ENCODE measurements at regions not wholly inside any gene's neighbourhood (a gene's known extent, or its start where the extent isn't known, plus 50 kb on each side); places are given as distances from the start of the nearest gene placed in this dataset.

DNA sequence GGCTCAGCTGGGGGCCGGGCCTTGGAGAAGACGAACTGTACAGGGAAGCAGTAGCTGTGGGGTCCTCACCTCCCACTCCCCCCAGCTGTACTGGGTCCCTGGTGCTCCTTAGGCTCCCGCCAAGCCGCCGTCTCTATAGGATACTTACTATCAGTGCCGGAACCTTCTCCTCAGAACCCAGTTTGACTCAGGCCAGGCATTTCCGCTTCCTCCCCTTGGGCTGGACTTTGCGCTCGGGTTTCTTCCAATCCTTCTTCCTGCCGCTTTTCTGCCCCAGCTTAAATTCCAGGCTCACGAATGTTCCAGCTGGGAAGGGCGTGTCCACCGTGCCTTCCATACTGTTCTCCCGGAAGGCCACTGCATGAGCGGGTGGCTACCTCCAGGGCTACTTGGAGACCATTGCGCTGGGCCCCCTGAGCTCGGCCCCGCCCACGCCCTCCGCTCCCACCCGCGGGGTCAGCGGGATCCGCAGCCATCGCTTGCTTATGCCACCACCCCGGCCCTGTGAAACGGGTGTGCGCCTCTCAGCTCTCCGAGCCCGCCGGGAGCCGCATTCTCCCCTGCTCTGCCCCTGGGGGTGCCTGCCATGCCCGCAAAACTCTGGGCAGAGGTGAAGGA is 1795.9 kb downstream of the TP53TG3F start:
- H3K27ac ChIP-seq (replicated peaks) = no peak overlapping the region
- intact Hi-C loops (cut with micrococcal nuclease) = no loop called here
- DNase-seq = no peak
- peaks cover 29% of the 10 kb centered on the region for H3K9me3 ChIP-seq (replicated peaks)
- H3K36me3 ChIP-seq = no peaks in the 10 kb centered on the region
- TF ChIP-seq, protein P1, sequence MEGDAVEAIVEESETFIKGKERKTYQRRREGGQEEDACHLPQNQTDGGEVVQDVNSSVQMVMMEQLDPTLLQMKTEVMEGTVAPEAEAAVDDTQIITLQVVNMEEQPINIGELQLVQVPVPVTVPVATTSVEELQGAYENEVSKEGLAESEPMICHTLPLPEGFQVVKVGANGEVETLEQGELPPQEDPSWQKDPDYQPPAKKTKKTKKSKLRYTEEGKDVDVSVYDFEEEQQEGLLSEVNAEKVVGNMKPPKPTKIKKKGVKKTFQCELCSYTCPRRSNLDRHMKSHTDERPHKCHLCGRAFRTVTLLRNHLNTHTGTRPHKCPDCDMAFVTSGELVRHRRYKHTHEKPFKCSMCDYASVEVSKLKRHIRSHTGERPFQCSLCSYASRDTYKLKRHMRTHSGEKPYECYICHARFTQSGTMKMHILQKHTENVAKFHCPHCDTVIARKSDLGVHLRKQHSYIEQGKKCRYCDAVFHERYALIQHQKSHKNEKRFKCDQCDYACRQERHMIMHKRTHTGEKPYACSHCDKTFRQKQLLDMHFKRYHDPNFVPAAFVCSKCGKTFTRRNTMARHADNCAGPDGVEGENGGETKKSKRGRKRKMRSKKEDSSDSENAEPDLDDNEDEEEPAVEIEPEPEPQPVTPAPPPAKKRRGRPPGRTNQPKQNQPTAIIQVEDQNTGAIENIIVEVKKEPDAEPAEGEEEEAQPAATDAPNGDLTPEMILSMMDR (IDR thresholded peaks at IDR 0.05; ENCODE audit: borderline replicate concordance) = no peak
- peaks cover 7% of the 10 kb centered on the region for H3K27me3 ChIP-seq (ENCODE audit: low read depth)
- H3K4me1 ChIP-seq = no peaks in the 10 kb centered on the region
- H3K4me3 ChIP-seq = no peak overlapping the region

- intact Hi-C loops (cut with micrococcal nuclease) = no loop called here
- H3K9me3 ChIP-seq (replicated peaks) = peaks cover 29% of the 10 kb centered on the region
- peaks cover 7% of the 10 kb centered on the region for H3K27me3 ChIP-seq (ENCODE audit: low read depth)
- TF ChIP-seq, protein P1 (IDR thresholded peaks at IDR 0.05; ENCODE audit: borderline replicate concordance) = no peak
- H3K27ac ChIP-seq (replicated peaks) = no peak overlapping the region
- no peaks in the 10 kb centered on the region for H3K36me3 ChIP-seq
- DNase-seq = no peak
- no peak overlapping the region for H3K4me3 ChIP-seq
- no peaks in the 10 kb centered on the region for H3K4me1 ChIP-seq
These were observed 1796.4 kb downstream of the TP53TG3F start for GRCh38 chr16:35255816-35256215.

DNA sequence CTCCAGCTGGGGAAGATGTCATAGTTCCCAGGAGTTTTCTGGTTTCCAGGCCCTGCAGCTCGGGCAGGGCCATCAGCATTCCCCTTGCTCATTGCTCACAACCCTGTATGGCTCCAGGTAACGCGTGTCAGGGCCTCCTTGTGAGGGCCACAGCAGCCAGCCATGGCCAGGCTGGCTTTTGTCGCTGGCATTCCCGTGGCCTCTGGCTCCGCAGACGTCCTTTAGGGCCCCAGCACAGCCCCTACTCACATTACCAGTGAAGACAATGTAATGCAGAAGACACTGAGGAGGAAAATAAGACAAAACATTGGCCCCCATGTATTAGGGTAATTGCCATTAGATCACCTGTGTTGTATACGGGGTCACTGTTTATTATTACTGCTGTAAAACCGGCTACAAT is 1799.0 kb downstream of the TP53TG3F start:
- Histone ChIP-seq H3K27me3 (ENCODE audit: low read depth) (peaks cover 7% of the 10 kb centered on the region), H3K4me3 (no peak overlapping the region), H3K9me3 (replicated peaks) (peaks cover 17% of the 10 kb centered on the region), H3K4me1 (no peaks in the 10 kb centered on the region), H3K27ac (replicated peaks) (no peak overlapping the region), H3K36me3 (no peaks in the 10 kb centered on the region)
- TF ChIP-seq, protein P1 (IDR thresholded peaks at IDR 0.05; ENCODE audit: borderline replicate concordance) = no peak
- intact Hi-C loops (cut with micrococcal nuclease) = no loop called here
- DNase-seq = no peak

GRCh38 chr16:35295856-35296255 is 1836.4 kb downstream of the TP53TG3F start:
- DNase-seq = no peak
- H3K4me1 ChIP-seq = no peaks in the 10 kb centered on the region
- H3K27me3 ChIP-seq (ENCODE audit: low read depth) = no peaks in the 10 kb centered on the region
- intact Hi-C loops (cut with micrococcal nuclease) = no loop called here
- peaks cover 12% of the 10 kb centered on the region for H3K9me3 ChIP-seq (replicated peaks)
- no peak overlapping the region for H3K4me3 ChIP-seq
- no peak overlapping the region for H3K27ac ChIP-seq (replicated peaks)
- TF ChIP-seq, protein P1 (IDR thresholded peaks at IDR 0.05; ENCODE audit: borderline replicate concordance) = no peak
- H3K36me3 ChIP-seq = no peaks in the 10 kb centered on the region

DNA sequence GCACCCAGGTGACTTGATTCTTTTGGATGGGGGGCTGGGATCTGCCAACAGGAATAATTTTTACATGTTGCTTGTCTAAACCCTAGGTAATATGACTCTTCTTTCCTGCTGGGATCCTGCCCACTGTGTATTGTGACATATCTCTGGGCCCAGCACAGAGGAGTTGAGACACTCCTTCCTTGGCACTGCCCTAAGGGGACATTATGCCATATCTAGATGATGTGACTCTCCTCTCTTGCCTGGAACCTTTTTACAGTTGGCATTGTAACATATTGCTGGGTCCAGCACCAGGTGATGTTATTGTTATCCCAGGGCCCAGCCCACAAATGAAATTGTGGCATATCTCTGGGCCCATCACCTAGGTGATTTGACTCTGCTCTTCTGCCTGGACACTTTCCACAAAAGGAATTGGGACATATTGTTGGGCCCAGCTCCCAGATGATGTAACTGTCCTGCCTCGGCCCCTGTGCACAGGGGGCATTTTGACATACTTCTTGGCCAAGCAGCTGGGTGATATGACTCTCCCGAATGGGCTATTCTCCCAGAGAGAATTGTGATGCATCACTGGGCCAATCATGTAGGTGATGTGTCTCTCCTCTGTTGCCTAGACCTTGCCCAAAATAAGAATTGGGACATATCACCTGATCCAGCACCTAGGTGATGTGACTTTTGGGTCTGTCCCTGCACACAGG is 1837.7 kb downstream of the TP53TG3F start:
- TF ChIP-seq, protein P1 (IDR thresholded peaks at IDR 0.05; ENCODE audit: borderline replicate concordance) = no peak
- H3K4me3 ChIP-seq = no peak overlapping the region
- intact Hi-C loops (cut with micrococcal nuclease) = no loop called here

More for the DNA sequence above, 1837.7 kb downstream of the TP53TG3F start:
- H3K36me3 ChIP-seq = no peaks in the 10 kb centered on the region
- H3K4me1 ChIP-seq = no peaks in the 10 kb centered on the region
- DNase-seq = no peak
- H3K27me3 ChIP-seq (ENCODE audit: low read depth) = no peaks in the 10 kb centered on the region
- no peak overlapping the region for H3K27ac ChIP-seq (replicated peaks)
- peaks cover 6% of the 10 kb centered on the region for H3K9me3 ChIP-seq (replicated peaks)
